Trophoblast cell (in vitro differentiated cells and primary cell): ENCODE measurements at regions not wholly inside any gene's neighbourhood (a gene's known extent, or its start where the extent isn't known, plus 50 kb on each side); places are given as distances from the start of the nearest gene placed in this dataset.

ENCODE experiments used
- DNase-seq, 2 donors: peaks; one replicate each; pipeline ENCODE4 v3.0.0-alpha.2; 2016
- H2AFZ ChIP-seq: 2 replicates; pipeline ENCODE4 v1.6.1; 2013; ENCODE audit warnings: low read length, moderate library complexity, mild to moderate bottlenecking; ENCODE audit not compliant: insufficient read depth, poor library complexity
- H2AK5ac ChIP-seq: 2 replicates; pipeline ENCODE4 v1.6.1; 2013; ENCODE audit warnings: mild to moderate bottlenecking, low read length
- H2BK120ac ChIP-seq: 2 replicates; pipeline ENCODE4 v1.6.1; 2013; ENCODE audit warnings: low read length, mild to moderate bottlenecking, moderate library complexity; ENCODE audit not compliant: insufficient read depth, poor library complexity
- H2BK12ac ChIP-seq: 2 replicates; pipeline ENCODE4 v1.6.1; 2013; ENCODE audit warnings: mild to moderate bottlenecking, low read length, moderate library complexity
- H2BK5ac ChIP-seq: 2 replicates; pipeline ENCODE4 v1.6.1; 2013; ENCODE audit warnings: low read length, low read depth, moderate library complexity, mild to moderate bottlenecking; ENCODE audit not compliant: poor library complexity
- H3K14ac ChIP-seq: 2 replicates; pipeline ENCODE4 v1.6.1; 2013; ENCODE audit warnings: mild to moderate bottlenecking, low read length
- H3K18ac ChIP-seq: 2 replicates; pipeline ENCODE4 v1.6.1; 2013; ENCODE audit warnings: mild to moderate bottlenecking, low read length
- H3K23ac ChIP-seq: 2 replicates; pipeline ENCODE4 v1.6.1; 2013; ENCODE audit warnings: low read length
- H3K27ac ChIP-seq: 2 replicates; pipeline ENCODE4 v1.5.1; 2013; ENCODE audit warnings: low read depth, mild to moderate bottlenecking, inconsistent platforms, low read length, moderate library complexity
- H3K27me3 ChIP-seq: 2 replicates; pipeline ENCODE4 v1.6.1; 2013; ENCODE audit warnings: inconsistent platforms, mild to moderate bottlenecking, low read length, moderate library complexity; ENCODE audit not compliant: insufficient read depth
- H3K36me3 ChIP-seq, 2 experiments: 1 replicate in 1 of 2; 2 replicates in 1 of 2; pipeline ENCODE4 v1.6.1; 2013; ENCODE audit warnings: low read length in 2 of 2, mild to moderate bottlenecking in 2 of 2, moderate library complexity in 1 of 2; ENCODE audit not compliant: insufficient read depth in 2 of 2, control insufficient read depth in 1 of 2
- H3K4ac ChIP-seq: 2 replicates; pipeline ENCODE4 v1.6.1; 2013; ENCODE audit warnings: low read depth, mild to moderate bottlenecking, low read length, moderate library complexity
- H3K4me1 ChIP-seq, 2 experiments: 1 replicate in 1 of 2; 2 replicates in 1 of 2; pipeline ENCODE4 v1.6.1; 2013; ENCODE audit warnings: low read length in 2 of 2, mild to moderate bottlenecking in 2 of 2, moderate library complexity in 1 of 2; ENCODE audit not compliant: insufficient read depth in 2 of 2, control insufficient read depth in 1 of 2
- H3K4me2 ChIP-seq: 2 replicates; pipeline ENCODE4 v1.6.1; 2013; ENCODE audit warnings: inconsistent platforms, mild to moderate bottlenecking, low read length, moderate library complexity
- H3K4me3 ChIP-seq: 2 replicates; pipeline ENCODE4 v1.5.1; 2013; ENCODE audit warnings: mild to moderate bottlenecking, low read depth, low read length, inconsistent platforms
- H3K79me1 ChIP-seq: one replicate; pipeline ENCODE4 v1.6.1; 2013; ENCODE audit warnings: low read length
- H3K79me2 ChIP-seq: 2 replicates; pipeline ENCODE4 v1.6.1; 2013; ENCODE audit warnings: low read length, mild to moderate bottlenecking; ENCODE audit not compliant: control insufficient read depth, insufficient read depth, poor library complexity
- H3K9ac ChIP-seq: 2 replicates; pipeline ENCODE4 v1.6.1; 2013; ENCODE audit warnings: mild to moderate bottlenecking, low read length
- H3K9me3 ChIP-seq: 2 replicates; pipeline ENCODE4 v1.6.1; 2013; ENCODE audit warnings: low read depth, mild to moderate bottlenecking, control low read depth, inconsistent platforms, low read length; ENCODE audit not compliant: insufficient read depth
- H4K12ac ChIP-seq: 2 replicates; pipeline ENCODE4 v1.6.1; 2013; ENCODE audit warnings: low read depth, mild to moderate bottlenecking, low read length, moderate library complexity
- H4K8ac ChIP-seq: 2 replicates; pipeline ENCODE4 v1.6.1; 2013; ENCODE audit warnings: low read depth, mild to moderate bottlenecking, low read length, moderate library complexity
- H4K91ac ChIP-seq: one replicate; pipeline ENCODE4 v1.6.1; 2013; ENCODE audit warnings: low read depth, mild to moderate bottlenecking, low read length, moderate library complexity
- whole genome bisulfite sequencing: extraction: QIAGEN DNeasy Blood & Tissue Kit; methylation state at CpG from one replicate; pipeline ENCODE4 v1.1.7; 2013; ENCODE audit warnings: missing lambda C conversion rate; ENCODE audit not compliant: insufficient read length, insufficient coverage; ENCODE audit errors: extremely low coverage; 5-methylcytosine and 5-hydroxymethylcytosine counted together

GRCh38 chr6:120410586-120410985 lies 923.7 kb downstream of the TBC1D32 start:
- Histone ChIP-seq H3K9me3 (no peaks in the 10 kb centered on the region), H3K79me1 (no peaks in the 10 kb centered on the region), H3K27me3 (no peaks in the 10 kb centered on the region), H2BK5ac (no peak overlapping the region), H2BK12ac (no peak overlapping the region), H4K91ac (no peak overlapping the region), H3K4me3 (no peak overlapping the region), H2AFZ (no peak overlapping the region), H3K4me2 (no peak overlapping the region), H4K12ac (no peak overlapping the region), H2BK120ac (no peak overlapping the region), H4K8ac (no peak overlapping the region), H3K4ac (no peak overlapping the region), H3K18ac (no peak overlapping the region), H3K79me2 (no peaks in the 10 kb centered on the region), H3K27ac (no peak overlapping the region), H3K4me1 (no peaks in the 10 kb centered on the region), H3K9ac (no peak overlapping the region), H3K14ac (no peak overlapping the region), H3K23ac (no peak overlapping the region), H2AK5ac (no peak overlapping the region), H3K36me3 (no peaks in the 10 kb centered on the region)
- WGBS, result no CpG with 5 or more reads among the region's 1 CpG
- no peak for DNase-seq

- H3K27me3 ChIP-seq, result no peaks in the 10 kb centered on the region
- no peak overlapping the region for H3K14ac ChIP-seq
- H3K36me3 ChIP-seq, result no peaks in the 10 kb centered on the region
- H3K4me2 ChIP-seq, result no peak overlapping the region
- DNase-seq, result no peak
- no peak overlapping the region for H3K4ac ChIP-seq
- no peak overlapping the region for H3K4me3 ChIP-seq
- H3K9me3 ChIP-seq, result no peaks in the 10 kb centered on the region
- no peak overlapping the region for H2BK5ac ChIP-seq
- no peak overlapping the region for H2BK120ac ChIP-seq
- H3K79me1 ChIP-seq, result no peaks in the 10 kb centered on the region
- no peak overlapping the region for H2AK5ac ChIP-seq
- H3K4me1 ChIP-seq, result no peaks in the 10 kb centered on the region
- H2BK12ac ChIP-seq, result no peak overlapping the region
- no peak overlapping the region for H3K23ac ChIP-seq
- H3K79me2 ChIP-seq, result no peaks in the 10 kb centered on the region
- no peak overlapping the region for H4K91ac ChIP-seq
- no peak overlapping the region for H3K18ac ChIP-seq
- H2AFZ ChIP-seq, result no peak overlapping the region
- no peak overlapping the region for H4K12ac ChIP-seq
- H4K8ac ChIP-seq, result no peak overlapping the region
- H3K9ac ChIP-seq, result no peak overlapping the region
- H3K27ac ChIP-seq, result no peak overlapping the region
Measured at GRCh38 chr6:120407696-120408095, 926.6 kb downstream of the TBC1D32 start.

DNA sequence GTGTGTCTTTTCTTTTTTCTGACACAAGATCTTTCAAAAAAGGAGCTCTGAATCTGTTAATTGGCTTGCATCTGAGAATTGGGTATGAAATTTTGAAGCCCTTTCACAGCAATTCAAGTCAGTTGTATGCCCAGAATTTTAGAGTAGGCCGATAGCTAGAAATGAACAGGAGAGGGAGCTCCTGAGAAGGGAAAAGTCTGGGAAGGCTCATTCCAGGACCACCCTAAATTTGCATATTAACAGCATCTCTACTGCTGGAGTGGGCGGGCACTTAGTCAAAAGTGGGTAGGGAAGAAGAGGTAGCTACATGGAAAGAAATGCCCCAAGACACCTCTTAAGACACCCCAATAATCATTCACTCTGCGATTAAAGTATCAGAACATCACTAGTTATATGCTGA lies 928.3 kb downstream of the TBC1D32 start:
- Histone ChIP-seq H3K23ac (no peak overlapping the region), H3K4me1 (no peaks in the 10 kb centered on the region), H3K9me3 (no peaks in the 10 kb centered on the region), H3K4me2 (no peak overlapping the region), H3K79me2 (no peaks in the 10 kb centered on the region), H3K36me3 (no peaks in the 10 kb centered on the region), H4K91ac (no peak overlapping the region), H3K9ac (no peak overlapping the region), H2BK5ac (no peak overlapping the region), H3K79me1 (no peaks in the 10 kb centered on the region), H3K4ac (no peak overlapping the region), H2AFZ (no peak overlapping the region), H3K27me3 (no peaks in the 10 kb centered on the region), H3K14ac (no peak overlapping the region), H2BK12ac (no peak overlapping the region), H2AK5ac (no peak overlapping the region), H3K27ac (no peak overlapping the region), H4K12ac (no peak overlapping the region), H2BK120ac (no peak overlapping the region), H4K8ac (no peak overlapping the region), H3K18ac (no peak overlapping the region), H3K4me3 (no peak overlapping the region)
- peak in 1 of 2 donors; percentile 2 for DNase-seq
- no CpG with 5 or more reads among the region's 3 CpGs for WGBS

GRCh38 chr6:120395784-120396183 lies 938.5 kb downstream of the TBC1D32 start:
- Histone ChIP-seq H3K9ac (no peak overlapping the region), H2BK5ac (no peak overlapping the region), H3K4me2 (no peak overlapping the region), H2AK5ac (no peak overlapping the region), H2BK12ac (no peak overlapping the region), H4K8ac (no peak overlapping the region), H3K23ac (no peak overlapping the region), H3K4ac (no peak overlapping the region), H3K14ac (no peak overlapping the region), H3K79me1 (no peaks in the 10 kb centered on the region), H3K4me3 (no peak overlapping the region), H3K27me3 (no peaks in the 10 kb centered on the region), H2BK120ac (no peak overlapping the region), H3K18ac (no peak overlapping the region), H3K36me3 (no peaks in the 10 kb centered on the region), H2AFZ (no peak overlapping the region), H4K12ac (no peak overlapping the region), H4K91ac (no peak overlapping the region), H3K9me3 (no peaks in the 10 kb centered on the region), H3K4me1 (no peaks in the 10 kb centered on the region), H3K27ac (no peak overlapping the region), H3K79me2 (no peaks in the 10 kb centered on the region)
- WGBS, result no CpG with 5 or more reads among the region's 1 CpG
- DNase-seq, result no peak
